GM12878 (cell line): ENCODE measurements at regions not wholly inside any gene's neighbourhood (a gene's known extent, or its start where the extent isn't known, plus 50 kb on each side); places are given as distances from the start of the nearest gene placed in this dataset.

Experiments
- ATAC-seq: fragments of 200-7000 bp; cut with Tn5 transposase; 3 replicates; pipeline ENCODE4 v1.9.1; 2020; ENCODE audit warnings: mild to moderate bottlenecking, moderate library complexity
- BruUV-seq: library from RNA; stranded (reverse); fragments of 400-500 nt; replicated peaks from 2 replicates; lab custom pipeline; 2021; lab: Mats Ljungman, UMichigan
- CTCF ChIA-PET: fragments of 300-600 bp; sonication (Branson Sonifier 250); formaldehyde crosslinking; extraction: SDS; loops from one replicate; lab custom pipeline; 2021; ENCODE audit warnings: inconsistent platforms; lab: Yijun Ruan, JAX
- POLR2A ChIA-PET: fragments of 350-600 bp; formaldehyde crosslinking; extraction: SDS; loops from one replicate; lab custom pipeline; 2021; ENCODE audit warnings: inconsistent platforms; lab: Charles Lee
- RAD21 ChIA-PET: fragments of 300-600 bp; sonication (Branson Sonifier 250); formaldehyde crosslinking; loops from one replicate; lab custom pipeline; 2023; ENCODE audit warnings: antibody characterized with exemption; ENCODE audit not compliant: unreplicated experiment; lab: Charles Lee
- SMC1A ChIA-PET: fragments of 300-600 bp; sonication (Branson Sonifier 250); formaldehyde crosslinking; loops from one replicate; lab custom pipeline; 2023; ENCODE audit not compliant: unreplicated experiment, uncharacterized antibody; lab: Charles Lee
- DNase-seq: peaks from one replicate; pipeline ENCODE4 v3.0.0-alpha.2; 2011; ENCODE audit warnings: low read depth, low spot score
- FAIRE-seq: peaks from 3 replicates; lab custom pipeline; 2011; peaks lifted over from hg19 to GRCh38; lab: Jason Lieb, UNC
- H2AFZ ChIP-seq: 2 replicates; pipeline ENCODE4 v1.6.0; 2011; ENCODE audit warnings: low read depth, low read length, control low read depth; ENCODE audit not compliant: control insufficient read depth
- H3K27ac ChIP-seq: 2 replicates; pipeline ENCODE4 v1.5.1; 2011; ENCODE audit warnings: control low read depth; ENCODE audit not compliant: control insufficient read depth, insufficient read depth
- H3K27me3 ChIP-seq, 2 experiments: replicated peaks in 1 of 2; 2 replicates each; pipeline versions ENCODE4 v1.6.0 to v1.6.1; 2011; ENCODE audit warnings: low read length in 1 of 2; ENCODE audit not compliant: control insufficient read depth in 2 of 2, insufficient read depth in 2 of 2
- H3K36me3 ChIP-seq, 2 experiments: 2 replicates each; pipeline ENCODE4 v1.5.1; 2011; ENCODE audit warnings: low read length in 1 of 2; ENCODE audit not compliant: control insufficient read depth in 2 of 2, insufficient read depth in 2 of 2
- H3K4me1 ChIP-seq: 2 replicates; pipeline ENCODE4 v1.6.1; 2011; ENCODE audit warnings: mild to moderate bottlenecking, low read length, moderate library complexity, mixed read lengths; ENCODE audit not compliant: control insufficient read depth, insufficient read depth
- H3K4me2 ChIP-seq: 2 replicates; pipeline ENCODE4 v1.6.0; 2011; ENCODE audit warnings: control low read depth; ENCODE audit not compliant: control insufficient read depth, insufficient read depth
- H3K4me3 ChIP-seq: fragments of 200-600 bp; sonication (generic); 2 replicates; pipeline ENCODE4 v1.5.1; 2016
- H3K79me2 ChIP-seq: 2 replicates; pipeline ENCODE4 v1.6.0; 2011; ENCODE audit warnings: low read length; ENCODE audit not compliant: control insufficient read depth, insufficient read depth
- H3K9ac ChIP-seq: 2 replicates; pipeline ENCODE4 v1.8.0; 2011; ENCODE audit warnings: low read length, control low read depth, mixed read lengths; ENCODE audit not compliant: control insufficient read depth, insufficient read depth
- H3K9me3 ChIP-seq: replicated peaks from 3 replicates; pipeline ENCODE4 v1.5.1; 2011; ENCODE audit warnings: mild to moderate bottlenecking, low read length; ENCODE audit not compliant: control insufficient read depth, insufficient read depth
- H4K20me1 ChIP-seq: 2 replicates; pipeline ENCODE4 v1.6.0; 2011; ENCODE audit not compliant: control insufficient read depth, insufficient read depth
- EZH2 ChIP-seq: IDR thresholded peaks from 2 replicates; pipeline ENCODE4 v1.6.1; 2012; ENCODE audit warnings: low read depth, mild to moderate bottlenecking, control low read depth, inconsistent platforms, low read length, borderline replicate concordance; ENCODE audit not compliant: control insufficient read depth
- KAT2A ChIP-seq: conservative IDR thresholded peaks from 2 replicates; pipeline ENCODE4 v1.6.1; 2011; ENCODE audit warnings: low read depth, low read length; ENCODE audit not compliant: control insufficient read depth
- MEF2B ChIP-seq: fragments of 450-650 bp; IDR thresholded peaks from 2 replicates; pipeline ENCODE4 v1.6.1; 2018; ENCODE audit warnings: mild to moderate bottlenecking, moderate library complexity; ENCODE audit not compliant: partially characterized antibody, poor library complexity, severe bottlenecking
- MYB ChIP-seq: fragments of 150-350 bp; IDR thresholded peaks from 2 replicates; pipeline ENCODE4 v1.6.1; 2014; ENCODE audit warnings: mild to moderate bottlenecking, low read depth, low read length, borderline replicate concordance
- NFXL1 ChIP-seq: fragments of 450-650 bp; IDR thresholded peaks from 2 replicates; pipeline ENCODE4 v1.6.1; 2017; ENCODE audit warnings: antibody characterized with exemption, mild to moderate bottlenecking, borderline replicate concordance
- POU2F2 ChIP-seq: IDR thresholded peaks from 3 replicates; pipeline ENCODE4 v1.6.1; 2011; ENCODE audit warnings: low read depth, mild to moderate bottlenecking, low read length, borderline replicate concordance
- SIX5 ChIP-seq: IDR thresholded peaks from 2 replicates; pipeline ENCODE4 v1.6.1; 2011; ENCODE audit warnings: mild to moderate bottlenecking, low read depth, low read length, moderate library complexity; ENCODE audit not compliant: severe bottlenecking
- SPI1 ChIP-seq: IDR thresholded peaks from 2 replicates; pipeline ENCODE4 v1.6.1; 2011; ENCODE audit warnings: low read depth, mild to moderate bottlenecking, low read length, moderate library complexity, borderline replicate concordance; ENCODE audit not compliant: insufficient read depth
- SUPT20H ChIP-seq: IDR thresholded peaks from 2 replicates; pipeline ENCODE4 v1.6.1; 2011; ENCODE audit warnings: low read depth, mild to moderate bottlenecking, low read length, moderate library complexity, borderline replicate concordance; ENCODE audit not compliant: control insufficient read depth
- YY1 ChIP-seq: IDR thresholded peaks from 2 replicates; pipeline ENCODE4 v1.6.1; 2011; ENCODE audit warnings: low read depth, mild to moderate bottlenecking, low read length
- ZZZ3 ChIP-seq: IDR thresholded peaks from 2 replicates; pipeline ENCODE4 v1.6.1; 2011; ENCODE audit warnings: low read depth; ENCODE audit not compliant: control insufficient read depth, insufficient read length
- WGBS: methylation state at CpG from one replicate; pipeline ENCODE4 v1.1.6; 2016; ENCODE audit warnings: low lambda C conversion rate; ENCODE audit not compliant: insufficient replicate concordance, insufficient coverage; ENCODE audit errors: missing lambda C conversion rate; 5-methylcytosine and 5-hydroxymethylcytosine counted together
- in situ Hi-C: fragments of 300-500 bp; cut with MboI; formaldehyde crosslinking; loops from 9 replicates; pipeline ENCODE4 v1.14.3; 2018; ENCODE audit warnings: mixed read lengths
- intact Hi-C: fragments of 100-400 bp; cut with micrococcal nuclease; formaldehyde crosslinking; loops from one replicate; pipeline ENCODE4 v1.14.2; 2022; ENCODE audit not compliant: unreplicated experiment
- TF ChIP-seq, protein P1 (sequence below): IDR thresholded peaks from 2 replicates; pipeline ENCODE4 v1.6.1; 2011; ENCODE audit warnings: borderline replicate concordance, low read depth, mild to moderate bottlenecking, moderate library complexity, mixed read lengths, low read length; ENCODE audit not compliant: insufficient read depth; ENCODE audit errors: extremely low read length
- TF ChIP-seq, protein P2 (sequence below): fragments of 450-650 bp; formaldehyde crosslinking; IDR thresholded peaks from 2 replicates; pipeline ENCODE4 v1.4.0; 2022; ENCODE audit warnings: mild to moderate bottlenecking, moderate library complexity

DNA sequence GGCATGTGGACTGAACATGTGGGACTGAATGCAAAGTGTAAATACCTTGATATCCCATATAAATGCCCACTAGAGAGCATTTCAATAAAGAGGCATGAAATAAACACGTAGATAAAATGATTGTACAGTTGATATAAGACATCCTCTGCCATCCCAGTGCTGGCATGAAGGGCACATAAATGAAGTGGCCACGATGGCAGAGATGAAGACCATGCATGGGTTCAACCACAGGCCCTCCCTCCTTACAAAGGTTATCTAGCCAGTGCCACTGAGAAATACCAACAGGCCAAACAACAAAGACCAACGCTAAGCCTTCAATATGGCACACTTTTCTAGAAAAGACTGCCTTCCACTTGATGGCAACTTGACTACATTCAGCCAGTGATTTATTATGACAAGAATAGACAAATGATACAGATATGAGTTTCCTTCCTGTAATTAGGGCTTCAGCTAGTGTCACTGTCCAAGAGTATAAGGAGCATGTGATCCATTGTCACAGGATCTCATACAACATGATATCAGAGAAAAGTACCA lies 493.9 kb upstream of the MAP2 start:
- 30% methylated on average over 3 of the region's 3 CpGs for WGBS
- no peaks in the 10 kb centered on the region for H3K79me2 ChIP-seq
- H3K9ac ChIP-seq = no peak overlapping the region
- H3K9me3 ChIP-seq = no peaks in the 10 kb centered on the region
- FAIRE-seq (no peak), DNase-seq (no peak), ATAC-seq (no peak)
- no peak overlapping the region for H3K27ac ChIP-seq
- ChIA-PET SMC1A (no interaction called here), CTCF (no interaction called here), RAD21 (no interaction called here), POLR2A (no interaction called here)
- H3K4me3 ChIP-seq = no peak overlapping the region
- no peak overlapping the region for H3K4me2 ChIP-seq
- BruUV-seq = no TSS peak
- intact Hi-C loops (no loop called here), in situ Hi-C loops (no loop called here)
- H3K36me3 ChIP-seq = no peaks in the 10 kb centered on the region
- no peaks in the 10 kb centered on the region for H4K20me1 ChIP-seq
- H3K4me1 ChIP-seq = no peaks in the 10 kb centered on the region
- TF ChIP-seq ZZZ3 (no peak), YY1 (no peak), EZH2 (no peak)
- H3K27me3 ChIP-seq = no peaks in the 10 kb centered on the region
- H2AFZ ChIP-seq = no peak overlapping the region

DNA sequence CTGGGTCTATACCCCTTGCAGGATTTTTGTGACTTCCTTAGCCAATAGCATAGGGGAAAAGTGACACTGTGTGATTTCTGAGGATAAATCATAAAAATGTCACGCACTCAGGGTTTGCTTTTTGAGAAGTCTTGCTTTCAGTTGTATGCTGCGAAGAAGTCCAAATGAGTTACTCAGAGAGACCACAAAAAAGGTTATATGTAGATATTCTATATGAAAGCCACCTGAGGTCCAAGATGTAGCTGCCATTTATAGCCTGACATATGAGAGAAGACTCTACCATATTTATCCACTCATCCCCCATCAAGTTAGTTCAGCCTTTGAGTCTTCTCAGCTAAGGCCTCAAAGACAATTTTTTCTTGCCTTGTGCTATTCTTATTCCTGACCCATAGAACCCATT lies 488.3 kb upstream of the MAP2 start:
- in situ Hi-C loops = no loop called here
- no peak overlapping the region for H3K27ac ChIP-seq
- H3K4me3 ChIP-seq = no peak overlapping the region
- ChIA-PET SMC1A (no interaction called here), RAD21 (no interaction called here), CTCF (no interaction called here), POLR2A (no interaction called here)
- intact Hi-C loops = no loop called here
- no peak for DNase-seq
- H2AFZ ChIP-seq = no peak overlapping the region
- no peaks in the 10 kb centered on the region for H3K9me3 ChIP-seq
- no peaks in the 10 kb centered on the region for H3K79me2 ChIP-seq
- H3K9ac ChIP-seq = no peak overlapping the region
- H3K36me3 ChIP-seq = no peaks in the 10 kb centered on the region
- H3K4me1 ChIP-seq = no peaks in the 10 kb centered on the region
- no peaks in the 10 kb centered on the region for H4K20me1 ChIP-seq
- TF ChIP-seq NFXL1 = no peak
- no peak for TF ChIP-seq SPI1
- no peak for TF ChIP-seq KAT2A
- TF ChIP-seq, protein P1, sequence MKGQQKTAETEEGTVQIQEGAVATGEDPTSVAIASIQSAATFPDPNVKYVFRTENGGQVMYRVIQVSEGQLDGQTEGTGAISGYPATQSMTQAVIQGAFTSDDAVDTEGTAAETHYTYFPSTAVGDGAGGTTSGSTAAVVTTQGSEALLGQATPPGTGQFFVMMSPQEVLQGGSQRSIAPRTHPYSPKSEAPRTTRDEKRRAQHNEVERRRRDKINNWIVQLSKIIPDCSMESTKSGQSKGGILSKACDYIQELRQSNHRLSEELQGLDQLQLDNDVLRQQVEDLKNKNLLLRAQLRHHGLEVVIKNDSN = no peak
- no peak for TF ChIP-seq SUPT20H
- no peak for TF ChIP-seq MEF2B
- no peak for TF ChIP-seq MYB
- TF ChIP-seq, protein P2, sequence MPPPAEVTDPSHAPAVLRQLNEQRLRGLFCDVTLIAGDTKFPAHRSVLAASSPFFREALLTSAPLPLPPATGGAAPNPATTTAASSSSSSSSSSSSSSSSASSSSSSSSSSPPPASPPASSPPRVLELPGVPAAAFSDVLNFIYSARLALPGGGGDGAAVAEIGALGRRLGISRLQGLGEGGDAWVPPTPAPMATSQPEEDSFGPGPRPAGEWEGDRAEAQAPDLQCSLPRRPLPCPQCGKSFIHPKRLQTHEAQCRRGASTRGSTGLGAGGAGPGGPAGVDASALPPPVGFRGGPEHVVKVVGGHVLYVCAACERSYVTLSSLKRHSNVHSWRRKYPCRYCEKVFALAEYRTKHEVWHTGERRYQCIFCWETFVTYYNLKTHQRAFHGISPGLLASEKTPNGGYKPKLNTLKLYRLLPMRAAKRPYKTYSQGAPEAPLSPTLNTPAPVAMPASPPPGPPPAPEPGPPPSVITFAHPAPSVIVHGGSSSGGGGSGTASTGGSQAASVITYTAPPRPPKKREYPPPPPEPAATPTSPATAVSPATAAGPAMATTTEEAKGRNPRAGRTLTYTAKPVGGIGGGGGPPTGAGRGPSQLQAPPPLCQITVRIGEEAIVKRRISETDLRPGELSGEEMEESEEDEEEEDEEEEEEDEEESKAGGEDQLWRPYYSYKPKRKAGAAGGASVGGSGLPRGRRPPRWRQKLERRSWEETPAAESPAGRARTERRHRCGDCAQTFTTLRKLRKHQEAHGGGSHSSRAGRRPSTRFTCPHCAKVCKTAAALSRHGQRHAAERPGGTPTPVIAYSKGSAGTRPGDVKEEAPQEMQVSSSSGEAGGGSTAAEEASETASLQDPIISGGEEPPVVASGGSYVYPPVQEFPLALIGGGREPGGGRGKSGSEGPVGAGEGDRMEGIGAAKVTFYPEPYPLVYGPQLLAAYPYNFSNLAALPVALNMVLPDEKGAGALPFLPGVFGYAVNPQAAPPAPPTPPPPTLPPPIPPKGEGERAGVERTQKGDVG (CRISPR knock-in tag) = no peak
- no peak for TF ChIP-seq SIX5
- no peak for TF ChIP-seq POU2F2
- H3K27me3 ChIP-seq = no peaks in the 10 kb centered on the region
- 19% methylated on average over 2 of the region's 2 CpGs for WGBS
- FAIRE-seq = no peak
- BruUV-seq = no TSS peak
- ATAC-seq = no peak
- no peak overlapping the region for H3K4me2 ChIP-seq
